ENCODE measurements at regions not wholly inside any gene's neighbourhood (a gene's known extent, or its start where the extent isn't known, plus 50 kb on each side); places are given as distances from the start of the nearest gene placed in this dataset.

DNA sequence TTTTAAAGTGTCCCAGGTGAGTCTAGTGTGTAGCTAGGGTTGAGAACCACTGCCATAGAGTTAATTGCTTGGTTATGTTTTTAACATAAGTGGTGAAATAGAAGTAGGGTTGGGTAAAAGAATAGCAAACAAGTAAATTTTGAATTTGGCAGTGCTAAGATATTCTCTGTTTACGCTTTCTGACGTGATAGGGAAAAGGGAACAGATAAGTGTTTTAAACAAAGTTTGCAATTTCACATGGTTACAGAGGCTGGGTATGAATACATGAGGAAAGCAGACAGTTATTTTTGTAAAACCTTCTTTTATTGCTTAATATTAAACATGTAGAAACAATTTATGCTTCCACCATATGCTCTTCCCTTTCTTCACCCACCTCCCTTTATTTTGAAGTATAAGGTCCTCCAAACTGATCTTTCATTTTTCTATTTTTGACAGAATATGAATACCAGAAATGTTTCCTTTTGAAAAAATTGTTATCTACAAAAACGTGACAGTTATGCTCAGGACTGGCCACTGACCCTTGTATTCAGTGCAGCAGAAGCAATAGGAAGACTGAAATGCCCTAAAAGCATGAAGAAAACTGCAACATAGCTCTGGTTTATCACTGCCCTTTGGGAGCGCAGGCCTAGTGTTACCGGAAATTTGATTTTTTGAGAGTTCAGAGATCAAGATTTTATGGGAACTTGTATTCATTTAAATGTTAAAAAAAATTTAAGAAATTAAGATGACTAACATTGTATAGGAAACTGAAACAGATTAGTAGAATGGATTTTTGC is 214.4 kb upstream of the ARSJ start:
- TF ChIP-seq POLR2AphosphoS5 (IDR thresholded peaks at IDR 0.05; ENCODE audit: low read depth, low read length), result no peak
- no peak for TF ChIP-seq POLR2A (IDR thresholded peaks at IDR 0.05; ENCODE audit: low read depth, low read length)
- no peak for TF ChIP-seq TAF1 (IDR thresholded peaks at IDR 0.05; ENCODE audit: borderline replicate concordance, low read depth, low read length)
